Breast epithelium (tissue), 4 donors: ENCODE measurements at regions not wholly inside any gene's neighbourhood (a gene's known extent, or its start where the extent isn't known, plus 50 kb on each side); places are given as distances from the start of the nearest gene placed in this dataset.

Experiments
- DNase-seq, 2 donors: peaks; one replicate each; pipeline ENCODE4 v3.0.0-alpha.2; 2019; ENCODE audit warnings: low spot score in 2 of 2
- H3K27ac ChIP-seq, 2 donors: fragments of 200-600 bp; sonication (generic) in 1 of 2; one replicate each; pipeline ENCODE4 v1.5.1; 2016 to 2019; ENCODE audit warnings: mild to moderate bottlenecking in 1 of 2
- H3K27me3 ChIP-seq, 2 donors: fragments of 200-600 bp; sonication (generic) in 1 of 2; one replicate each; pipeline versions ENCODE4 v1.5.1 to v1.6.0; 2017 to 2019; ENCODE audit warnings: control low read depth in 1 of 2, mild to moderate bottlenecking in 1 of 2
- H3K36me3 ChIP-seq: fragments of 200-600 bp; one replicate; pipeline ENCODE4 v1.5.1; 2019
- H3K4me1 ChIP-seq, 2 donors: fragments of 200-600 bp; sonication (generic); one replicate each; pipeline ENCODE4 v1.5.1; 2016 to 2019; ENCODE audit warnings: control low read depth in 1 of 2
- H3K4me3 ChIP-seq, 3 donors: fragments of 200-600 bp; sonication (generic); 1 replicate in 2 of 3; 2 replicates in 1 of 3; pipeline ENCODE4 v1.5.1; 2016 to 2019; ENCODE audit warnings: mild to moderate bottlenecking in 3 of 3, moderate library complexity in 2 of 3
- H3K9me3 ChIP-seq, 2 donors: fragments of 200-600 bp; sonication (generic) in 1 of 2; one replicate each; pipeline ENCODE4 v1.5.1; 2016 to 2019; ENCODE audit warnings: control low read depth in 1 of 2
- CTCF ChIP-seq, 3 donors: fragments of 450-650 bp; IDR thresholded peaks; one replicate each; pipeline ENCODE4 v1.5.1; 2016 to 2017; ENCODE audit warnings: antibody characterized with exemption in 3 of 3, mild to moderate bottlenecking in 3 of 3, moderate library complexity in 3 of 3
- POLR2A ChIP-seq: fragments of 450-650 bp; IDR thresholded peaks from one replicate; pipeline ENCODE4 v1.6.1; 2016; ENCODE audit warnings: antibody characterized with exemption, mild to moderate bottlenecking, moderate library complexity
- POLR2AphosphoS5 ChIP-seq, 3 donors: sonication (generic); formaldehyde crosslinking; IDR thresholded peaks; one replicate each; pipeline ENCODE4 v1.6.1; 2017; ENCODE audit warnings: antibody characterized with exemption in 3 of 3
- intact Hi-C: fragments of 100-400 bp; cut with DNase I; formaldehyde crosslinking; loops from one replicate; pipeline ENCODE4 v1.15.1; 2023; ENCODE audit warnings: low total_unique reads

- Histone ChIP-seq H3K9me3 (no peaks in the 10 kb centered on the region), H3K4me1 (no peaks in the 10 kb centered on the region), H3K36me3 (no peaks in the 10 kb centered on the region), H3K4me3 (no peak overlapping the region), H3K27me3 (peaks cover 0 to 5% of the 10 kb centered on the region in 2 donors), H3K27ac (no peak overlapping the region)
- TF ChIP-seq POLR2AphosphoS5 (IDR thresholded peaks at IDR 0.05) (no peak), POLR2A (no peak), CTCF (IDR thresholded peaks at IDR 0.05) (no peak)
- DNase-seq: no peak
- intact Hi-C loops: no loop called here
Observed at GRCh38 chr2:21710496-21710895, 586.7 kb downstream of the TDRD15 start.

- no peak for DNase-seq
- intact Hi-C loops: no loop called here
- TF ChIP-seq CTCF (IDR thresholded peaks at IDR 0.05) (no peak), POLR2A (no peak), POLR2AphosphoS5 (IDR thresholded peaks at IDR 0.05) (no peak)
Observed at GRCh38 chr2:21715887-21716286, 592.1 kb downstream of the TDRD15 start.

GRCh38 chr2:21727101-21727500 is 603.3 kb downstream of the TDRD15 start:
- Histone ChIP-seq H3K9me3 (no peaks in the 10 kb centered on the region), H3K4me1 (no peaks in the 10 kb centered on the region), H3K27me3 (peaks cover 0 to 6% of the 10 kb centered on the region in 2 donors), H3K36me3 (no peaks in the 10 kb centered on the region), H3K27ac (no peak overlapping the region), H3K4me3 (no peak overlapping the region)
- intact Hi-C loops: no loop called here
- no peak for TF ChIP-seq POLR2A
- TF ChIP-seq CTCF (IDR thresholded peaks at IDR 0.05): no peak
- no peak for TF ChIP-seq POLR2AphosphoS5 (IDR thresholded peaks at IDR 0.05)
- DNase-seq: no peak

More at GRCh38 chr2:21715887-21716286, 592.1 kb downstream of the TDRD15 start:
- H3K9me3 ChIP-seq: no peaks in the 10 kb centered on the region
- no peak overlapping the region for H3K4me3 ChIP-seq
- H3K36me3 ChIP-seq: no peaks in the 10 kb centered on the region
- no peaks in the 10 kb centered on the region for H3K4me1 ChIP-seq
- H3K27ac ChIP-seq: no peak overlapping the region
- H3K27me3 ChIP-seq: no peaks in the 10 kb centered on the region

- Histone ChIP-seq H3K36me3 (no peaks in the 10 kb centered on the region), H3K4me3 (no peak overlapping the region), H3K4me1 (no peaks in the 10 kb centered on the region), H3K9me3 (no peaks in the 10 kb centered on the region), H3K27ac (no peak overlapping the region), H3K27me3 (no peaks in the 10 kb centered on the region)
- no peak for DNase-seq
- intact Hi-C loops: no loop called here
- no peak for TF ChIP-seq POLR2AphosphoS5 (IDR thresholded peaks at IDR 0.05)
- TF ChIP-seq CTCF (IDR thresholded peaks at IDR 0.05): no peak
- no peak for TF ChIP-seq POLR2A
Observed at GRCh38 chr2:21728133-21728532, 604.4 kb downstream of the TDRD15 start.

GRCh38 chr2:21730141-21730540 is 606.4 kb downstream of the TDRD15 start:
- H3K9me3 ChIP-seq: no peaks in the 10 kb centered on the region
- intact Hi-C loops: no loop called here
- no peaks in the 10 kb centered on the region for H3K36me3 ChIP-seq
- H3K4me1 ChIP-seq: no peaks in the 10 kb centered on the region
- no peaks in the 10 kb centered on the region for H3K27me3 ChIP-seq
- H3K27ac ChIP-seq: no peak overlapping the region
- TF ChIP-seq POLR2A: no peak
- no peak for TF ChIP-seq CTCF (IDR thresholded peaks at IDR 0.05)
- no peak for TF ChIP-seq POLR2AphosphoS5 (IDR thresholded peaks at IDR 0.05)
- no peak for DNase-seq
- no peak overlapping the region for H3K4me3 ChIP-seq
